Hypothalamus (tissue), 51 donors: ENCODE measurements at regions not wholly inside any gene's neighbourhood (a gene's known extent, or its start where the extent isn't known, plus 50 kb on each side); places are given as distances from the start of the nearest gene placed in this dataset.
"Not testable (repeated sequence)": the region's sequence is repeated elsewhere in the genome, so short reads cannot be mapped to it uniquely, and the experiment has no call there.

Source experiments
- DNase-seq, 51 donors: peaks; one replicate each; lab custom pipeline; 2025; lab: John Stamatoyannopoulos, UW

GRCh38 chr4:152073351-152074087 lies 312.7 kb upstream of the GATB start:
- DNase-seq, result peak in 2 of 51 donors; percentile 3 to 19

DNA sequence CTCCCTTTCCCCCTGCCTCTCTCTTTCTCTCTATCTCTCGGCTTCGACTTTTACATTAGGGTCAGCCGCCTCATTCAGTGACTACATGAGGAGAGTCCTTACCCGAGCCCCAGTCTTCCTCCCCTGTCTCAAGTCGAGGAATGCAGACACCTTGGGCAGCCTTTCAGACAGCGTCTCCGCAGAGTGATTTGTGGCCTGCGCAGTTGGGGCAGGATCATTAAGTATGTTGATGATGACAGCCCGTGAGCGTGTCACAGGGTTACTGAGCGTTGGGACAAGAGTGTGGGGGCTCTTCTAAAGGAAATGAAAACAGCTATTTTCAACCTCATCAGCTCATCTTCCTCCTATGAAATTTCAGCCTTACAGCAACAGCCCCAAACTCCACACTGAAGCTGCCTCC lies 312.1 kb upstream of the GATB start:
- DNase-seq, result no peak

- peak in 2 of 51 donors; percentile 12 to 15 for DNase-seq
Measured at GRCh38 chr4:152072001-152072485, 311.2 kb upstream of the GATB start.

- DNase-seq, result no peak
Measured at GRCh38 chr4:152070854-152071253, 310.0 kb upstream of the GATB start.

DNA sequence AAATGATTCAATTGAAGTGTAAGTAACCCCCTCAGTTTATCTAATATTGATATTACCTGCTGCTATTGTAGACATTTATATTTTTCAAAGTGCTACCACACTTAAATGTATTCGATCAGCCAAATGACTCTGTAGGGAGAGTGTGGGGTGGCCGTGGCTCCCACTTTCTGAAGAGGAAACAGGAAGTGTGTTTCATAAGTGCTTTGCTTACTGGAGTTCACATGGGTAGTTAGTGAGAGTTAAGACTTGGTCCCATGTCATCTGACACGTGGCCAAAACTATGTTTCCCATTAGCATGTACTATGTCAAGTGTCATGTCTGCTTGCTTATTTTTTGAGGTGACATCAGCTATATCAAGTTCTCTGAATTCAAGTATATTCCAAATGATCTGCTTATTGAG lies 308.1 kb upstream of the GATB start:
- no peak for DNase-seq

DNA sequence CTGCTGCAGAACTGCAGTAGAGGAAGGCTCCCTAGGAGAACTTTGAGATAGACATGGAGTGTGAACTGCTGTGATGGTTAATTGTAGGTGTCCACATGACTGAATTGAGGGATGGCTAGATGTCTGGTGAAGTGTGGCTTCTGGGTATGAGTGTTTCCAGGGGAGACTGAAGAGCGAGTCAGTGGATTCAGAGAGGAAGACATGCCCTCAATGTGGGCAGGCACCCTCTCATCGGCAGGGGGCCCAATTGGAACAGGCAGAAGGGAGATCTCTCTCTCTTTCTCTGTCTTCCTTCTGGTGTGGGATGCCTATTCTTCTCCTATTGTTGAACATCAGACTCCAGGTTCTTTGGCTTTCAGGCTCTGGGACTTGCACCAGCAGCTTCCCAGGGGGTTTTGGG lies 304.7 kb upstream of the GATB start:
- no peak for DNase-seq

- DNase-seq, result peak in 1 of 51 donors; percentile 38
Measured at GRCh38 chr4:152064753-152065152, 303.9 kb upstream of the GATB start.

GRCh38 chr4:152064282-152064681 lies 303.5 kb upstream of the GATB start:
- peak in 1 of 51 donors; percentile 43 for DNase-seq

DNA sequence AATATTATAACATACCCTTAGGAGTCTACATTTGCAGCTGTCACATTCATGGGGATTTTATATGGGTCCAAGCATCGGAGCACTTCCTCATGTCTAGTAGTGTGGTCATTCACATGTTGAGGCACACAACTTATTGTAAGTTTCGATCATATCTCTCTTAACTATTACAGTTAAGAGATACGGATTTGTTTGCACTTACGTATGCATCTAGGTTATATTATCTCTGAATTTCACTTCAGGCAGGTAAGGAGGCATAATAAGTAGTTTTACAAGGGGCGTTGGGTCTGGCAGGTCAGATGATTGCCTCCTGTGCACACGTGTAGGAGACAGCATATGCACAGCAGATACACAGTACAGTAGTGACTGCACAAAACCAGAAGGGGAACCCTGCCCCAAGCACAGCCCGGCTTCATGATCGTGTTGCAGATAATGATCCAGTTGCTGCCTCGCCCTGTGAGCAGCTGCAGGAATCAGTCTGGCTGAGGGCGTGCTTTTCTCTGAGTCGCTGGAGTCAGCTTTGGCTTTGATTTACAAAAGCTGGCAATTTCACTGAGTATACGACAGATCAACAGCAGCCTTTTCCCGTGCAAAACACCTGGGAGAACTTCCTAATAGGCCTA lies 302.9 kb upstream of the GATB start:
- DNase-seq, result peak in 1 of 51 donors; percentile 4

DNA sequence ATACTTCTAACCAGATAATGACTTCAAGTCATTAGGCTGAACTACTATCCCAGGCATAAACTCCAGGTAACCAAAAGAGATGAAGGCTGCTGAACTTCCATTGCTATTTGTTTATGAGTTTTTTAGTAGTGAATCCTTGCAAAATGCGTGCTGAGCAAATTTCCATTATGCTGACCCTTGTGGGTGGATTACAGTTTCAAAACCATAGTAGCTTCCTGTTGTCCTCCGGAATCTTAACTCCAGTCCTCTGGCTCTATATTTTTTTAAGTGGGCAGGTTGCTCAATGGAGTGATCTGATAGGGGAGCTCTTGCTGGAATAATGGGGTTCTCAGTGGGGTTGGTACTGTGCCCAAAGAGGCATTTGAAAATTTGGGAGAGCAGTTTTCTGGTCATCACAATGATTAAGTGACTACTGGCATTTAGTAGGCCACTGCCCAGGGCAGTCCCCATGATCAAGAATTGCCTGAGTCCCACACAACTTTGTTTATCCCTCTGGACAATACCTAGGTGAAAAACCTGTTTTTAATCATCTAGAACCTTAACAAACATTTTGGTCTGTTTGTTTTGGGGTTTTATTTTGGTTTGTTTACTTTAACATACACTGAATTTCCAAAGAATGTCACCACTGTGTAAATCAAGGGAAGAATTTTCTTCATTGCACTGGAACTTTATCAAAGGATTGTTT lies 302.3 kb upstream of the GATB start:
- no peak for DNase-seq

DNA sequence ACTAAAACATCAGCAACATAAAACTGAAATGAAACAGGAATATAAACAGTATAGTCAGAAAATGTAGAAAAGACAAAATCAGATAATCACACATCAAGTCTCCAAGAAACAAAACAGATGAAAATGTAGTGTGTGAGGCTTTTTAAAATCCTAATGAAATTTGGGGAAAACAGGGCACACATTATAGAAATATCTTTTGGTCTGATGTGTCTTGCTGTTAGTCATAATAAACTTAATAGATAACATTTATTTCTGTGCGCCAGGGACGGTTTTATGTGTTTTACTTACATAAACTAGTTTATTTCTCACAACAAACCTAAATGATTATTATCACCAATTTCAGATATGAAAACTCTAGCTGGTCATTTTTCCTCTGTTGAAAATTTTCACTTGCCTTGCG lies 293.9 kb upstream of the GATB start:
- no peak for DNase-seq

DNA sequence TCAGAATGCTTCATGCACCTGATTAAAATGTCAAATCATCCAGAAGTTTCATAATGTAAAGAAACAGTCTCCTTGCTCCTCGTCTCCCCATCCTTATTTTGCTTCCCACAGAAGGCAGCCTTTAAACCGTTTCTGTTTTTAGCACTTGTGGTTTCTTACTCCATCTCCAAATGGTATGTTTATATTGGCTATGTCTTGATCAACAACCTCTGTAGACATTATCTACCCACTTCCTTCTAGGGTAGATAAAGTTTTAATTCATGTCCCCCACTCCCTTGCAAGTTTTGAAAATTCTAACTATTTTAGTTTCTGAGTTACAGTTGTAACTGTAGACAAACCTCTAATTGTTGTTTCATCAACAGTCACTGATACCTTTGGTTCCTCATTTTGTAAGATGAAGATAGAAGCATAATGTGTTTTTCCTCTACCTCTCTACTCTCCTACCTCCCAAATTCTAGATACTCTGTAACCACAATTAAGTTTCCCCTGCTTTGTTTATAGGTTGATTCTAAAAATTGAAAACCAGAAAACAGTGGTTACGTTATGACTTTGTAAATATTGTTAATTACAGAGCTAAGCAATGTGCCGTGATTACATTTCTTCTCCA lies 291.7 kb upstream of the GATB start:
- DNase-seq, result no peak

- DNase-seq, result not testable (repeated sequence)
Measured at GRCh38 chr4:152051332-152051731, 290.5 kb upstream of the GATB start.

DNA sequence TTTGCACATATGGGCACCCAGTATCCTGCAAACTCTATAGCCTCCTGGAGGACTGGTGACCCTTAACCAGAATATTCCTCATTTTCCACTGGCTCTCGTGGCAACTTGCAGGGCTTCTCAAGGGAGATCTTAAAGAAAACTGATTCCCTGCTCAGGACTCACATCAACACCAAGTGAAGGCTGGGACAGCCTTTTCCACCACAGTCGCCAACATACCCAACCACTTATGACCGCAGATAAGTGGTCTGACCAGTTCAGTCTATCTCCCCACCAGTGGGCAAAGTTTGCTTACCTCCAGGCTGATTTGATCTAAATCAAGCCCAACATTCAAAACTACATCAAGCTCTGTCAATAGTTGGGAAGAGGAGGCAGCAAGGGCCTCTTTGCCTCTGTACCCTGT lies 289.3 kb upstream of the GATB start:
- DNase-seq, result no peak

- DNase-seq, result no peak
Measured at GRCh38 chr4:152047451-152047850, 286.6 kb upstream of the GATB start.

- DNase-seq, result peak in 1 of 51 donors; percentile 21
Measured at GRCh38 chr4:152045807-152046571, 285.2 kb upstream of the GATB start.

GRCh38 chr4:152045449-152045806 lies 284.6 kb upstream of the GATB start:
- no peak for DNase-seq

DNA sequence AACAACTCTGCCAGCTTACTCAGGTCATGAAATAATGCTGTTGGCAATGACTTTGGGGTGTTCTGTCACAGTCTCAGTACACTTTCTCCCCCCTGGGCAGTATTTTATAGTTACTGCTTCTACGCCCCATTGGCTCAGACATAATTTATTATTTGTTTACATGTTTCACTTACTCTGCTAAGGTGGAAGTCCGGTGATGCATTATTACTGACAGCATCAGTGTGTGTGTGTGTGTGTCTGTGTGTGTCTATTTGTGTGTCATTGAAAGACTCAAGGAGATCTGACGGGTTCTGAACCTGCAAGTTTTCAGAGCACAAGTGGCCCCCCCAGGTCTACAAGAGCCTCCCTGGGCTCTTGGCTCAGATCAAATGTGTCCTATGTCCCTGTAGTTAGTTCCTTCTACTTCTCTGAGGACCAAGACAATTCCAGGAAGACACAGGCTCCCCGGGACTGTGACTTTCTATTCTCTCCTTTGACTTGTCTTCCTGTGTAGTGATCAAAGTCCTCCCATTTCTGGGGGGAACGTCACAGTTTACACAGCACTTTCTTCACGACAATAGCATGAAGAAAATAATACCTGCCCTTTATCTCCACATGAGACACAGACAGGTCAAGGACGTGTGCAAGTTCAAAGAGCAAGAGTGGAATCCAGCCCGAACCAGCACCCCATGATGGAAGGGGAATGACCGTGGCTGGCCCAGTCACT lies 283.7 kb upstream of the GATB start:
- DNase-seq, result no peak

GRCh38 chr4:152041295-152041694 lies 280.5 kb upstream of the GATB start:
- no peak for DNase-seq

GRCh38 chr4:152039691-152040090 lies 278.9 kb upstream of the GATB start:
- DNase-seq, result no peak
